H1 (cell line): ENCODE measurements at regions not wholly inside any gene's neighbourhood (a gene's known extent, or its start where the extent isn't known, plus 50 kb on each side); places are given as distances from the start of the nearest gene placed in this dataset.

Source experiments
- GTF2F1 ChIP-seq: IDR thresholded peaks from 2 replicates; pipeline ENCODE4 v1.6.1; 2012; ENCODE audit warnings: low read depth, low read length, improper control_type of control experiment, borderline replicate concordance
- SIRT6 ChIP-seq: IDR thresholded peaks from one replicate; pipeline ENCODE4 v1.7.1; 2012; ENCODE audit warnings: low read length, inconsistent platforms

GRCh38 chr3:146830231-146830630 lies 225.1 kb upstream of the PLSCR5 start (continued):
- TF ChIP-seq SIRT6 (no peak), GTF2F1 (no peak)
